Transverse colon (tissue), 3 donors: ENCODE measurements at regions not wholly inside any gene's neighbourhood (a gene's known extent, or its start where the extent isn't known, plus 50 kb on each side); places are given as distances from the start of the nearest gene placed in this dataset.

Source experiments
- EP300 ChIP-seq: sonication (generic); formaldehyde crosslinking; IDR thresholded peaks from one replicate; pipeline ENCODE4 v1.6.1; 2017; ENCODE audit warnings: antibody characterized with exemption, low read depth
- POLR2A ChIP-seq: fragments of 450-650 bp; IDR thresholded peaks from one replicate; pipeline ENCODE4 v1.6.1; 2016; ENCODE audit warnings: antibody characterized with exemption, mild to moderate bottlenecking, moderate library complexity
- TF ChIP-seq, protein P1 (sequence below), 5 experiments: fragments of 200-600 bp in 3 of 5; fragments of 450-650 bp in 2 of 5; sonication (generic) in 3 of 5; IDR thresholded peaks; 1 replicate in 2 of 5; 2 replicates in 3 of 5; pipeline ENCODE4 v1.5.1; 2016 to 2017; ENCODE audit warnings: antibody characterized with exemption in 5 of 5, inconsistent platforms in 3 of 5, mild to moderate bottlenecking in 2 of 5, moderate library complexity in 1 of 5

DNA sequence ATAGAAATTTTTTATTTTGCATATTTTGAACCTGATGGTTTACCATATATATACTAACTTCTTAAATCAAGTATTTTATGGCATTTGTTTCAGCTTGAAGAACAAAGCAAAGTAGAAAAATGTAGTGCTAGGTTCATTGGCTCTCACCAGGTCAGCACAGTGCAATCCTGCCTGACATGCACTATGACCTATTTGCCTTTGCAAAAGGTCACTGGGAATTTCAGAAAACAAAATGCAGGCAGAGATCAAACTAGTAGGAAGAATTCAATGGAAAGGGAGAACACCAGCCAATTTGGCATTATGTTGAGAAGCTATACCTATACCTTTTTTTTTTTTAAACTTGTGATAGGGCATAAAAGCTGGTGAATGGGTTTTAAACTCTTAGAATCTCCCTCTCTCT is 329.8 kb upstream of the SGO1 start:
- TF ChIP-seq POLR2A = no peak
- TF ChIP-seq, protein P1, sequence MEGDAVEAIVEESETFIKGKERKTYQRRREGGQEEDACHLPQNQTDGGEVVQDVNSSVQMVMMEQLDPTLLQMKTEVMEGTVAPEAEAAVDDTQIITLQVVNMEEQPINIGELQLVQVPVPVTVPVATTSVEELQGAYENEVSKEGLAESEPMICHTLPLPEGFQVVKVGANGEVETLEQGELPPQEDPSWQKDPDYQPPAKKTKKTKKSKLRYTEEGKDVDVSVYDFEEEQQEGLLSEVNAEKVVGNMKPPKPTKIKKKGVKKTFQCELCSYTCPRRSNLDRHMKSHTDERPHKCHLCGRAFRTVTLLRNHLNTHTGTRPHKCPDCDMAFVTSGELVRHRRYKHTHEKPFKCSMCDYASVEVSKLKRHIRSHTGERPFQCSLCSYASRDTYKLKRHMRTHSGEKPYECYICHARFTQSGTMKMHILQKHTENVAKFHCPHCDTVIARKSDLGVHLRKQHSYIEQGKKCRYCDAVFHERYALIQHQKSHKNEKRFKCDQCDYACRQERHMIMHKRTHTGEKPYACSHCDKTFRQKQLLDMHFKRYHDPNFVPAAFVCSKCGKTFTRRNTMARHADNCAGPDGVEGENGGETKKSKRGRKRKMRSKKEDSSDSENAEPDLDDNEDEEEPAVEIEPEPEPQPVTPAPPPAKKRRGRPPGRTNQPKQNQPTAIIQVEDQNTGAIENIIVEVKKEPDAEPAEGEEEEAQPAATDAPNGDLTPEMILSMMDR (IDR thresholded peaks at IDR 0.05) = no peak
- no peak for TF ChIP-seq EP300
